Uterus (tissue), 3 donors: ENCODE measurements at regions not wholly inside any gene's neighbourhood (a gene's known extent, or its start where the extent isn't known, plus 50 kb on each side); places are given as distances from the start of the nearest gene placed in this dataset.

ENCODE experiments used
- DNase-seq, 2 donors: peaks; one replicate each; pipeline ENCODE4 v3.0.0-alpha.2; 2019 to 2020
- H3K27ac ChIP-seq, 2 donors: fragments of 200-600 bp; sonication (generic); 1 replicate in 1 of 2; 2 replicates in 1 of 2; pipeline ENCODE4 v1.5.1; 2016 to 2018
- H3K27me3 ChIP-seq, 2 donors: fragments of 200-600 bp; sonication (generic); one replicate each; pipeline ENCODE4 v1.5.1; 2018 to 2019; ENCODE audit warnings: control low read depth in 1 of 2
- H3K36me3 ChIP-seq, 2 donors: fragments of 200-600 bp; sonication (generic); one replicate each; pipeline ENCODE4 v1.5.1; 2019; ENCODE audit warnings: control low read depth in 1 of 2
- H3K4me1 ChIP-seq, 2 donors: fragments of 200-600 bp; sonication (generic); one replicate each; pipeline ENCODE4 v1.5.1; 2018 to 2019; ENCODE audit warnings: control low read depth in 1 of 2
- H3K4me3 ChIP-seq, 2 donors: fragments of 200-600 bp; sonication (generic); 1 replicate in 1 of 2; 2 replicates in 1 of 2; pipeline ENCODE4 v1.5.1; 2018 to 2019; ENCODE audit warnings: mild to moderate bottlenecking in 1 of 2
- H3K9me3 ChIP-seq, 2 donors: fragments of 200-600 bp; sonication (generic); one replicate each; pipeline ENCODE4 v1.5.1; 2019; ENCODE audit warnings: control low read depth in 1 of 2
- POLR2A ChIP-seq, 2 donors: fragments of 450-650 bp; IDR thresholded peaks; one replicate each; pipeline ENCODE4 v1.6.1; 2016; ENCODE audit warnings: antibody characterized with exemption in 2 of 2, mild to moderate bottlenecking in 1 of 2, moderate library complexity in 1 of 2
- intact Hi-C: fragments of 100-400 bp; cut with DNase I; formaldehyde crosslinking; loops from one replicate; pipeline ENCODE4 v1.15.1; 2023; ENCODE audit warnings: low total_unique reads
- TF ChIP-seq, protein P1 (sequence below), 4 experiments: fragments of 200-600 bp in 2 of 4; fragments of 450-650 bp in 2 of 4; sonication (generic) in 2 of 4; IDR thresholded peaks; one replicate each; pipeline ENCODE4 v1.5.1; 2016 to 2019; ENCODE audit warnings: antibody characterized with exemption in 4 of 4, mild to moderate bottlenecking in 2 of 4, moderate library complexity in 1 of 4
- donor health status: DM: yes; HTN: yes; CAD: no.

DNA sequence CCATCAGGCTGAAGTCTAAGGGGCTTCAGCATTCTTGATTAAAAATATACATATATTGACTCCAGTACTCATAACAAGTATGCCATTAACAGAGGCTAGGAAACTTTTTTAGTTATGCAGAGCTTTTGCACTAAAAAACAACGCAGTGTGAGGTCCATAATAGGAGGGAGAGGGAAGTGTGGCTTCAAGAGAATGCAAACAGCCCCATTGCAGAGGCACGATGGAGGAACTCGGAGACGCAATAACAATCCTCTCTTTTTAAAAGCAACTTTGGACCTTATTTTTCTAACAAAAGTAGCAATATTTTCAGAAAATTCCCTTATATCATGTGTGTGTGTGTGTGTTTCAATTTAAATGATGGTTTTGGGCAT is 150.0 kb upstream of the PTCH1 start:
- H3K4me1 ChIP-seq, result no peaks in the 10 kb centered on the region
- TF ChIP-seq, protein P1, sequence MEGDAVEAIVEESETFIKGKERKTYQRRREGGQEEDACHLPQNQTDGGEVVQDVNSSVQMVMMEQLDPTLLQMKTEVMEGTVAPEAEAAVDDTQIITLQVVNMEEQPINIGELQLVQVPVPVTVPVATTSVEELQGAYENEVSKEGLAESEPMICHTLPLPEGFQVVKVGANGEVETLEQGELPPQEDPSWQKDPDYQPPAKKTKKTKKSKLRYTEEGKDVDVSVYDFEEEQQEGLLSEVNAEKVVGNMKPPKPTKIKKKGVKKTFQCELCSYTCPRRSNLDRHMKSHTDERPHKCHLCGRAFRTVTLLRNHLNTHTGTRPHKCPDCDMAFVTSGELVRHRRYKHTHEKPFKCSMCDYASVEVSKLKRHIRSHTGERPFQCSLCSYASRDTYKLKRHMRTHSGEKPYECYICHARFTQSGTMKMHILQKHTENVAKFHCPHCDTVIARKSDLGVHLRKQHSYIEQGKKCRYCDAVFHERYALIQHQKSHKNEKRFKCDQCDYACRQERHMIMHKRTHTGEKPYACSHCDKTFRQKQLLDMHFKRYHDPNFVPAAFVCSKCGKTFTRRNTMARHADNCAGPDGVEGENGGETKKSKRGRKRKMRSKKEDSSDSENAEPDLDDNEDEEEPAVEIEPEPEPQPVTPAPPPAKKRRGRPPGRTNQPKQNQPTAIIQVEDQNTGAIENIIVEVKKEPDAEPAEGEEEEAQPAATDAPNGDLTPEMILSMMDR (IDR thresholded peaks at IDR 0.05), result no peak
- TF ChIP-seq POLR2A (IDR thresholded peaks at IDR 0.05), result no peak
- H3K4me3 ChIP-seq, result no peak overlapping the region
- no peaks in the 10 kb centered on the region for H3K9me3 ChIP-seq
- H3K36me3 ChIP-seq, result no peaks in the 10 kb centered on the region
- intact Hi-C loops, result no loop called here
- H3K27ac ChIP-seq, result no peak overlapping the region
- no peak for DNase-seq
- no peaks in the 10 kb centered on the region for H3K27me3 ChIP-seq

DNA sequence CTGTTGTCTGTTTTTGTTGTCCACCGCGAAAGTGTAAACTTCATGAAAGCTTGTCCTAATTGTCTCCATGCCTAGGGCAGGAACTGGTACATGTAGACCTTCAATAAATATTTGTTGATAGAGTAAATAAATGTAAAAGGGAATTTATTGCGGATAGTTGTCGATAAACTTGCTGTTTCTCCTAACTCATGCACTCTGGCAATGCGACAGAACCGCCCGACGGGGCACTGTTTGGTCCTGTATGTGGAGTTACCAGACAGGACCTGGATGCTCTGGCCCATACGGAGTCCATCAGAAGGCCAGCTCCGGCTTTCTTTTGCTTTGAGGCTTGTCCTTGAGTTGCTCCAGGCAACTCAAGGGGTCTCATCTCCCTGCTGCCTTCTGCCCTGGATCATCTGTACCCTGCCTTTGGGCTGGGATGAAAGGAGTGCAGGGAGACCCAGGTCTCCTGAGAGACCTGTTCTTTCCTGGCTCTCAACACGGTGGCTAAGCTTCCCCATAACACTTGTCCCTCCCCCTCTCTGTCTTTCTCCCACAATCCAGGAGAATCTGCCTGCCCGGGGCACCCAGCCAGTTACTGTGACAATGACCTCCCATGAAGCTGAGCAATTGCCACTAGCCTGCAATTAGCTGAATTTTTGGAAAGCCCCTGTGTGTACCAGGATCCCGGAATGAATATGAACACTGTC is 149.5 kb upstream of the PTCH1 start:
- no peaks in the 10 kb centered on the region for H3K4me1 ChIP-seq
- H3K9me3 ChIP-seq, result no peaks in the 10 kb centered on the region
- no peak for DNase-seq
- H3K4me3 ChIP-seq, result no peak overlapping the region
- H3K36me3 ChIP-seq, result no peaks in the 10 kb centered on the region
- no peaks in the 10 kb centered on the region for H3K27me3 ChIP-seq
- H3K27ac ChIP-seq, result no peak overlapping the region
- intact Hi-C loops, result no loop called here
- TF ChIP-seq POLR2A (IDR thresholded peaks at IDR 0.05), result no peak
- TF ChIP-seq, protein P1 (IDR thresholded peaks at IDR 0.05), result no peak

DNA sequence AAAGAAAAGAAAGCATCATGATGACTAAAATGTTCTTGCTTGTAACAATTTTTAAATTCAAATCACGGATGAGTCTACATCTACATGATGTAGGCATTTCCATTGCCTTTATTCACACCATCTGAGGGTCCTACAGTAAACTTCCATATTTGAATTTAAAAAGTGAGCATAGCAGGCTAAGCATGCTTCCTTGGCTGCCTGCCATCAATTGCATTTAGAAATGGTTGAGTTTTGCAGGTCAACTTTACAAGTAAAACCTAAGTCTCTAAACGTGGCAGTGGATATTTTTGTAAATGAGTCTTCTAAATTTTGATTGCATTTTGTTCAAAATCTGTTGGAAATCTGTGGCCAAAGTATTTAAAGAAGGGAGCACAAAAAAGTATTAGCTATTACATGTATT is 136.5 kb upstream of the PTCH1 start:
- no peak for TF ChIP-seq POLR2A (IDR thresholded peaks at IDR 0.05)
- TF ChIP-seq, protein P1 (IDR thresholded peaks at IDR 0.05), result no peak
- no peak overlapping the region for H3K4me3 ChIP-seq
- intact Hi-C loops, result no loop called here
- no peaks in the 10 kb centered on the region for H3K27me3 ChIP-seq
- H3K9me3 ChIP-seq, result no peaks in the 10 kb centered on the region
- no peak overlapping the region for H3K27ac ChIP-seq
- no peaks in the 10 kb centered on the region for H3K4me1 ChIP-seq
- no peaks in the 10 kb centered on the region for H3K36me3 ChIP-seq
- DNase-seq, result no peak

DNA sequence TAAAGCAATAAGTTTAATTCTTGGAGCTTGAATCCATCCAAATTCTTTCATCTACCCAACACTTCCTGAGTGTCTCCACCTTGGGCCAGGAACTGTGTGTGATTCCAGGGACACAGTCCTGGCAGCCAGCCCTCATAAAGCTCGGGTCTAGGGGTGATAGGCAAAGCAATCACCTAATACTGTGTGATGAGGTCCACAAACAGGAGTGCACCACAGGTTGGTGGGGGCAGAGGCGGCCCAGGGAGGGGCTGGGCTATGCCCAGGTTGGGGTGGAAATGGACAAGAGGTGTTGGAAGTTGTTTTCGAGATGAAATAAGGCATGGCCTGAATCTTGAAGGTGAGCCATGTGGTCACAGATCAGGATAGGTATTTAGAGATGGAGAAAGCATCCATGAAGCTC is 133.9 kb upstream of the PTCH1 start:
- H3K27ac ChIP-seq, result no peak overlapping the region
- intact Hi-C loops, result no loop called here
- no peaks in the 10 kb centered on the region for H3K4me1 ChIP-seq
- no peaks in the 10 kb centered on the region for H3K9me3 ChIP-seq
- no peak for TF ChIP-seq POLR2A (IDR thresholded peaks at IDR 0.05)
- TF ChIP-seq, protein P1 (IDR thresholded peaks at IDR 0.05), result no peak
- no peaks in the 10 kb centered on the region for H3K36me3 ChIP-seq
- no peaks in the 10 kb centered on the region for H3K27me3 ChIP-seq
- H3K4me3 ChIP-seq, result no peak overlapping the region
- no peak for DNase-seq

DNA sequence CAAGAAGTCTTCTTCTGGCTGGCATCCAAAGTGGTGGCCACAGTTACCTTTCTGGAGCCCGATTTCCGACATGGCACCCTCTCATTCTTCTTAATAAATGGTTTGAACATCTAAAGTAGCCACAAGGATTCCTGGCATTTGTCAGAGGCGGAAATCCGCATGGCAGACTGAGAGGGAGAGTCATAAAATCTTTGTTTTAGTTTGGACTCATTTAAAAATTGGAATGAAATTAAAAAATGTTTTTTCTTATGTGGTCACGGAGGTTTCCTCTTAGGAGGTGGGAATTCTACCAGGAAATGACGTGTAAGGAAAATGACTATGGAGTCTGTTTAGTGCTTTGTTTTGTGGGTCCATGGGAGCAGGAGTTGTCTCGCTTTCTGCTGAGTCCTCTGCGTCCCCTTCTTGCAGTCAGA is 133.0 kb upstream of the PTCH1 start:
- TF ChIP-seq POLR2A (IDR thresholded peaks at IDR 0.05), result no peak
- TF ChIP-seq, protein P1 (IDR thresholded peaks at IDR 0.05), result no peak
- H3K4me1 ChIP-seq, result no peaks in the 10 kb centered on the region
- H3K9me3 ChIP-seq, result no peaks in the 10 kb centered on the region
- no peak overlapping the region for H3K4me3 ChIP-seq
- H3K27ac ChIP-seq, result no peak overlapping the region
- no peaks in the 10 kb centered on the region for H3K27me3 ChIP-seq
- intact Hi-C loops, result no loop called here
- no peaks in the 10 kb centered on the region for H3K36me3 ChIP-seq
- no peak for DNase-seq
